Esophagus squamous epithelium (tissue), 4 donors: ENCODE measurements at regions not wholly inside any gene's neighbourhood (a gene's known extent, or its start where the extent isn't known, plus 50 kb on each side); places are given as distances from the start of the nearest gene placed in this dataset.

Experiments
- POLR2A ChIP-seq, 4 donors: fragments of 450-650 bp; IDR thresholded peaks; one replicate each; pipeline ENCODE4 v1.6.1; 2017; ENCODE audit warnings: antibody characterized with exemption in 4 of 4, mild to moderate bottlenecking in 4 of 4, moderate library complexity in 3 of 4
- TF ChIP-seq, protein P1 (sequence below), 6 experiments: fragments of 450-650 bp in 4 of 6; fragments of 200-600 bp in 2 of 6; sonication (generic) in 2 of 6; IDR thresholded peaks; one replicate each; pipeline ENCODE4 v1.5.1; 2016 to 2019; ENCODE audit warnings: antibody characterized with exemption in 6 of 6, mild to moderate bottlenecking in 4 of 6, moderate library complexity in 4 of 6

DNA sequence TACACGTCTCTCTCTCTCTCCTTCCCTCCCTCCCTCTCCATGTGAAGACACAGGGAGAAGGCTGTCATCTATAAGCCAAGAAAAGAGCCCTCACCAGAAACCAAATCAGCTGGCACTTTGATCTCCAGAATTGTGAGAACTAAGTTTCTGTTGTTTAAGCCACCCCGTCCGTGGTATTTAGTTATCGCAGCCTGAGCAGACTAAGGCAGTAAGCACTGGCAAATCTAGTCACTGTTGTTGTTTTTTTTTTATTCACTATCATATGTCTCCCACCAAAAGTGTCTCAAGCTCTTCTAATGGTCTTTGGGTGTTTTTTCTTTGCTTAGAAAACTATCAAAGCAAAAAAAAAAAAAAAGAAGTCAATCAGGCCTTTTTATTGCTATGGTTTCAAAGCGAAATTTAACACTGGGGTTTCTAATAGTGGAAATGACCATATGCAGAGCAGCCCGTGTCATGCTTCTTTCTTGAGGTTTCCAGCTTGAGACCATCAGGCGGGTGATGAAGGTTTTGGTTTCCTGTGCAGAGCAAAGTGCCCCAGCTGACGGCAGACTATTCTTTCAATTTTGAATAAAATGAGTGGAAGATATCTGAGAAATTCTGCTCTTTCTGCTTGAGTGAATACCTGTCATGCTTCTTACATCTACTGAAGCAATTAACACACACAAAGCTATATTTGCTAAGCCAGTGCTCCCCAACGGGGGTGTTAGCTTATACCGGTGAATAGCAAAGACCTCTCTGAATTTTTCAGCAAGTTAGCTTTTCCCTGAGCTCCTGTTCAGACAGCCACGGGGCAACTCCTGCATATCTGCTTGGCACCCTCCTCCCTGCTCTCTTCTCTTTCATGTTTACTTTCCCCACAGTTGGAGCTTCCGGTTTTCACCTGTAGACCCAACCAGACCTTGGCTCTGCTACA is 394.1 kb upstream of the ATP5MC3 start:
- TF ChIP-seq, protein P1, sequence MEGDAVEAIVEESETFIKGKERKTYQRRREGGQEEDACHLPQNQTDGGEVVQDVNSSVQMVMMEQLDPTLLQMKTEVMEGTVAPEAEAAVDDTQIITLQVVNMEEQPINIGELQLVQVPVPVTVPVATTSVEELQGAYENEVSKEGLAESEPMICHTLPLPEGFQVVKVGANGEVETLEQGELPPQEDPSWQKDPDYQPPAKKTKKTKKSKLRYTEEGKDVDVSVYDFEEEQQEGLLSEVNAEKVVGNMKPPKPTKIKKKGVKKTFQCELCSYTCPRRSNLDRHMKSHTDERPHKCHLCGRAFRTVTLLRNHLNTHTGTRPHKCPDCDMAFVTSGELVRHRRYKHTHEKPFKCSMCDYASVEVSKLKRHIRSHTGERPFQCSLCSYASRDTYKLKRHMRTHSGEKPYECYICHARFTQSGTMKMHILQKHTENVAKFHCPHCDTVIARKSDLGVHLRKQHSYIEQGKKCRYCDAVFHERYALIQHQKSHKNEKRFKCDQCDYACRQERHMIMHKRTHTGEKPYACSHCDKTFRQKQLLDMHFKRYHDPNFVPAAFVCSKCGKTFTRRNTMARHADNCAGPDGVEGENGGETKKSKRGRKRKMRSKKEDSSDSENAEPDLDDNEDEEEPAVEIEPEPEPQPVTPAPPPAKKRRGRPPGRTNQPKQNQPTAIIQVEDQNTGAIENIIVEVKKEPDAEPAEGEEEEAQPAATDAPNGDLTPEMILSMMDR (IDR thresholded peaks at IDR 0.05): no peak
- TF ChIP-seq POLR2A (IDR thresholded peaks at IDR 0.05): no peak
